ENCODE measurements at regions not wholly inside any gene's neighbourhood (a gene's known extent, or its start where the extent isn't known, plus 50 kb on each side); places are given as distances from the start of the nearest gene placed in this dataset.

GRCh38 chr3:194254040-194254439 is 97.1 kb downstream of the CPN2 start:
- H4K20me1 ChIP-seq (ENCODE audit: insufficient read depth, low read length) = no peaks in the 10 kb centered on the region
- H3K4me3 ChIP-seq (replicated peaks in 1 of 3; ENCODE audit: low read depth in 2 of 3, low read length in 3 of 3) = no peak overlapping the region
- H3K36me3 ChIP-seq (replicated peaks in 1 of 2; ENCODE audit: control insufficient read depth in 1 of 2, insufficient read depth in 2 of 2, low read length in 2 of 2) = no peaks in the 10 kb centered on the region
- H2AFZ ChIP-seq (ENCODE audit: insufficient read depth, low read depth, low read length, poor library complexity, severe bottlenecking) = no peak overlapping the region
- H3K9ac ChIP-seq (ENCODE audit: insufficient read depth, low read length, poor library complexity, severe bottlenecking) = no peak overlapping the region
- H3K27ac ChIP-seq (ENCODE audit: low read depth in 1 of 2, low read length in 2 of 2) = no peak overlapping the region
- peaks cover 0 to 2% of the 10 kb centered on the region in 2 donors for H3K27me3 ChIP-seq (ENCODE audit: control insufficient read depth in 2 of 2, insufficient read depth in 2 of 2, low read length in 2 of 2)
- H3K4me2 ChIP-seq (replicated peaks; ENCODE audit: extremely low read depth, low read length, poor library complexity, severe bottlenecking) = no peak overlapping the region
- no peaks in the 10 kb centered on the region for H3K79me2 ChIP-seq (ENCODE audit: insufficient read depth, low read length)
- intact Hi-C loops (cut with micrococcal nuclease) = no loop called here
- no peak for DNase-seq
- Mint-ChIP-seq H3K4me3 (no peak overlapping the region), H3K27ac (no peak overlapping the region), H3K9me3 (peaks cover 0 to 13% (median 4%) of the 10 kb centered on the region in 7 donors), H3K27me3 (ENCODE audit: low read depth in 3 of 3) (peaks cover 15 to 23% (median 22%) of the 10 kb centered on the region in 3 donors), H3K36me3 (no peaks in the 10 kb centered on the region), H3K4me1 (peaks cover 21% of the 10 kb centered on the region)
- TF ChIP-seq CTCF (IDR thresholded peaks at IDR 0.05) = no peak
- H3K9me3 ChIP-seq (replicated peaks in 1 of 2; ENCODE audit: control insufficient read depth in 1 of 2, insufficient read depth in 1 of 2, low read length in 2 of 2) = peaks cover 0 to 4% of the 10 kb centered on the region in 2 donors
- peaks cover 9 to 12% of the 10 kb centered on the region in 2 donors for H3K4me1 ChIP-seq (ENCODE audit: control insufficient read depth in 1 of 2, insufficient read depth in 2 of 2, low read length in 2 of 2)
- WGBS (ENCODE audit: insufficient coverage) = 88% methylated on average over 1 of the region's 7 CpGs

- H3K27me3 Mint-ChIP-seq (ENCODE audit: low read depth in 3 of 3) = peaks cover 10 to 12% (median 12%) of the 10 kb centered on the region in 3 donors
- intact Hi-C loops (cut with micrococcal nuclease) = no loop called here
- no peaks in the 10 kb centered on the region for H3K36me3 ChIP-seq (replicated peaks in 1 of 2; ENCODE audit: control insufficient read depth in 1 of 2, insufficient read depth in 2 of 2, low read length in 2 of 2)
- whole genome bisulfite sequencing (ENCODE audit: insufficient coverage) = 0% methylated on average over 14 of the region's 19 CpGs
- H3K36me3 Mint-ChIP-seq = no peaks in the 10 kb centered on the region
- H3K4me2 ChIP-seq (replicated peaks; ENCODE audit: extremely low read depth, low read length, poor library complexity, severe bottlenecking) = peak overlapping the region; percentile 82
- H3K27ac ChIP-seq (ENCODE audit: low read depth in 1 of 2, low read length in 2 of 2) = peak overlapping the region; percentile 51 to 63
- peaks cover 9 to 12% of the 10 kb centered on the region in 2 donors for H3K4me1 ChIP-seq (ENCODE audit: control insufficient read depth in 1 of 2, insufficient read depth in 2 of 2, low read length in 2 of 2)
- H3K27ac Mint-ChIP-seq = peak overlapping the region; percentile 53 to 90 (median 79)
- H3K4me3 ChIP-seq (replicated peaks in 1 of 3; ENCODE audit: low read depth in 2 of 3, low read length in 3 of 3) = peak overlapping the region; percentile 26 to 74 (median 31)
- no peaks in the 10 kb centered on the region for H3K79me2 ChIP-seq (ENCODE audit: insufficient read depth, low read length)
- H3K9me3 Mint-ChIP-seq = peaks cover 0 to 11% (median 4%) of the 10 kb centered on the region in 7 donors
- H2AFZ ChIP-seq (ENCODE audit: insufficient read depth, low read depth, low read length, poor library complexity, severe bottlenecking) = peak overlapping the region; percentile 85
- peak; percentile 66 to 82 (median 73) for DNase-seq
- H3K9me3 ChIP-seq (replicated peaks in 1 of 2; ENCODE audit: control insufficient read depth in 1 of 2, insufficient read depth in 1 of 2, low read length in 2 of 2) = peaks cover 0 to 4% of the 10 kb centered on the region in 2 donors
- H4K20me1 ChIP-seq (ENCODE audit: insufficient read depth, low read length) = no peaks in the 10 kb centered on the region
- peaks cover 0 to 2% of the 10 kb centered on the region in 2 donors for H3K27me3 ChIP-seq (ENCODE audit: control insufficient read depth in 2 of 2, insufficient read depth in 2 of 2, low read length in 2 of 2)
- TF ChIP-seq CTCF (IDR thresholded peaks at IDR 0.05) = no peak
- H3K4me3 Mint-ChIP-seq = peak overlapping the region; percentile 76 to 91
- H3K9ac ChIP-seq (ENCODE audit: insufficient read depth, low read length, poor library complexity, severe bottlenecking) = peak overlapping the region; percentile 64
- H3K4me1 Mint-ChIP-seq = peaks cover 26% of the 10 kb centered on the region
These were observed 95.7 kb downstream of the CPN2 start for GRCh38 chr3:194255252-194256039.
